ENCODE measurements at regions not wholly inside any gene's neighbourhood (a gene's known extent, or its start where the extent isn't known, plus 50 kb on each side); places are given as distances from the start of the nearest gene placed in this dataset.
"Not testable (repeated sequence)": the region's sequence is repeated elsewhere in the genome, so short reads cannot be mapped to it uniquely, and the experiment has no call there.

GRCh38 chr6:80930376-80930775 lies 822.1 kb downstream of the TENT5A start:
- Histone ChIP-seq H3K36me3 (ENCODE audit: control insufficient read depth, insufficient read depth, low read length) (no peaks in the 10 kb centered on the region), H3K9ac (ENCODE audit: low read length) (no peak overlapping the region), H3K9me3 (ENCODE audit: control insufficient read depth, low read length) (no peaks in the 10 kb centered on the region), H3K4me1 (ENCODE audit: control insufficient read depth, insufficient read depth, low read length) (no peaks in the 10 kb centered on the region), H3K4me3 (ENCODE audit: low read length) (no peak overlapping the region), H3K27me3 (ENCODE audit: control insufficient read depth, insufficient read depth, low read length) (no peaks in the 10 kb centered on the region)

GRCh38 chr6:80923816-80924215 lies 817.3 kb downstream of the BCKDHB start:
- no peaks in the 10 kb centered on the region for H3K36me3 ChIP-seq (ENCODE audit: control insufficient read depth, insufficient read depth, low read length)
- H3K9ac ChIP-seq (ENCODE audit: low read length), result no peak overlapping the region
- H3K4me3 ChIP-seq (ENCODE audit: low read length), result no peak overlapping the region
- no peaks in the 10 kb centered on the region for H3K9me3 ChIP-seq (ENCODE audit: control insufficient read depth, low read length)
- H3K4me1 ChIP-seq (ENCODE audit: control insufficient read depth, insufficient read depth, low read length), result no peaks in the 10 kb centered on the region
- H3K27me3 ChIP-seq (ENCODE audit: control insufficient read depth, insufficient read depth, low read length), result no peaks in the 10 kb centered on the region

- no peaks in the 10 kb centered on the region for H3K9me3 ChIP-seq (ENCODE audit: control insufficient read depth, low read length)
- no peak overlapping the region for H3K4me3 ChIP-seq (ENCODE audit: low read length)
These were observed 816.5 kb downstream of the BCKDHB start for GRCh38 chr6:80922916-80923455.

GRCh38 chr6:80921861-80922460 lies 815.5 kb downstream of the BCKDHB start:
- Histone ChIP-seq H3K36me3 (ENCODE audit: control insufficient read depth, insufficient read depth, low read length) (no peaks in the 10 kb centered on the region), H3K27me3 (ENCODE audit: control insufficient read depth, insufficient read depth, low read length) (no peaks in the 10 kb centered on the region), H3K4me3 (ENCODE audit: low read length) (no peak overlapping the region), H3K4me1 (ENCODE audit: control insufficient read depth, insufficient read depth, low read length) (no peaks in the 10 kb centered on the region), H3K9ac (ENCODE audit: low read length) (no peak overlapping the region), H3K9me3 (ENCODE audit: control insufficient read depth, low read length) (no peaks in the 10 kb centered on the region)

More at GRCh38 chr6:80922916-80923455, 816.5 kb downstream of the BCKDHB start:
- H3K4me1 ChIP-seq (ENCODE audit: control insufficient read depth, insufficient read depth, low read length), result no peaks in the 10 kb centered on the region
- H3K27me3 ChIP-seq (ENCODE audit: control insufficient read depth, insufficient read depth, low read length), result no peaks in the 10 kb centered on the region
- H3K9ac ChIP-seq (ENCODE audit: low read length), result no peak overlapping the region
- H3K36me3 ChIP-seq (ENCODE audit: control insufficient read depth, insufficient read depth, low read length), result no peaks in the 10 kb centered on the region

GRCh38 chr6:80907831-80908230 lies 801.4 kb downstream of the BCKDHB start:
- Histone ChIP-seq H3K9ac (ENCODE audit: low read length) (no peak overlapping the region), H3K4me3 (ENCODE audit: low read length) (no peak overlapping the region), H3K9me3 (ENCODE audit: control insufficient read depth, low read length) (no peaks in the 10 kb centered on the region), H3K36me3 (ENCODE audit: control insufficient read depth, insufficient read depth, low read length) (no peaks in the 10 kb centered on the region), H3K4me1 (ENCODE audit: control insufficient read depth, insufficient read depth, low read length) (no peaks in the 10 kb centered on the region), H3K27me3 (ENCODE audit: control insufficient read depth, insufficient read depth, low read length) (no peaks in the 10 kb centered on the region)

GRCh38 chr6:80903711-80904110 lies 797.2 kb downstream of the BCKDHB start:
- peaks cover 4% of the 10 kb centered on the region for H3K9me3 ChIP-seq (ENCODE audit: control insufficient read depth, low read length)
- H3K4me3 ChIP-seq (ENCODE audit: low read length), result no peak overlapping the region
- no peaks in the 10 kb centered on the region for H3K36me3 ChIP-seq (ENCODE audit: control insufficient read depth, insufficient read depth, low read length)
- H3K9ac ChIP-seq (ENCODE audit: low read length), result no peak overlapping the region
- no peaks in the 10 kb centered on the region for H3K4me1 ChIP-seq (ENCODE audit: control insufficient read depth, insufficient read depth, low read length)
- H3K27me3 ChIP-seq (ENCODE audit: control insufficient read depth, insufficient read depth, low read length), result no peaks in the 10 kb centered on the region

- Histone ChIP-seq H3K9me3 (ENCODE audit: control insufficient read depth, low read length) (no peaks in the 10 kb centered on the region), H3K27me3 (ENCODE audit: control insufficient read depth, insufficient read depth, low read length) (no peaks in the 10 kb centered on the region), H3K4me1 (ENCODE audit: control insufficient read depth, insufficient read depth, low read length) (no peaks in the 10 kb centered on the region), H3K4me3 (ENCODE audit: low read length) (no peak overlapping the region), H3K36me3 (ENCODE audit: control insufficient read depth, insufficient read depth, low read length) (no peaks in the 10 kb centered on the region), H3K9ac (ENCODE audit: low read length) (no peak overlapping the region)
These were observed 780.0 kb downstream of the BCKDHB start for GRCh38 chr6:80886475-80886874.

GRCh38 chr6:80872951-80873308 lies 766.5 kb downstream of the BCKDHB start:
- Histone ChIP-seq H3K36me3 (ENCODE audit: control insufficient read depth, insufficient read depth, low read length) (no peaks in the 10 kb centered on the region), H3K9ac (ENCODE audit: low read length) (no peak overlapping the region), H3K4me1 (ENCODE audit: control insufficient read depth, insufficient read depth, low read length) (no peaks in the 10 kb centered on the region), H3K9me3 (ENCODE audit: control insufficient read depth, low read length) (no peaks in the 10 kb centered on the region), H3K4me3 (ENCODE audit: low read length) (no peak overlapping the region), H3K27me3 (ENCODE audit: control insufficient read depth, insufficient read depth, low read length) (no peaks in the 10 kb centered on the region)

GRCh38 chr6:80872199-80872950 lies 765.9 kb downstream of the BCKDHB start:
- Histone ChIP-seq H3K36me3 (ENCODE audit: control insufficient read depth, insufficient read depth, low read length) (no peaks in the 10 kb centered on the region), H3K9ac (ENCODE audit: low read length) (no peak overlapping the region), H3K27me3 (ENCODE audit: control insufficient read depth, insufficient read depth, low read length) (no peaks in the 10 kb centered on the region), H3K4me1 (ENCODE audit: control insufficient read depth, insufficient read depth, low read length) (no peaks in the 10 kb centered on the region), H3K9me3 (ENCODE audit: control insufficient read depth, low read length) (no peaks in the 10 kb centered on the region), H3K4me3 (ENCODE audit: low read length) (no peak overlapping the region)

- Histone ChIP-seq H3K4me3 (ENCODE audit: low read length) (no peak overlapping the region), H3K9me3 (ENCODE audit: control insufficient read depth, low read length) (no peaks in the 10 kb centered on the region), H3K36me3 (ENCODE audit: control insufficient read depth, insufficient read depth, low read length) (no peaks in the 10 kb centered on the region), H3K27me3 (ENCODE audit: control insufficient read depth, insufficient read depth, low read length) (no peaks in the 10 kb centered on the region), H3K9ac (ENCODE audit: low read length) (no peak overlapping the region), H3K4me1 (ENCODE audit: control insufficient read depth, insufficient read depth, low read length) (no peaks in the 10 kb centered on the region)
These were observed 756.3 kb downstream of the BCKDHB start for GRCh38 chr6:80862756-80863155.

GRCh38 chr6:80860107-80860506 lies 753.6 kb downstream of the BCKDHB start:
- H3K4me3 ChIP-seq (ENCODE audit: low read length), result no peak overlapping the region

GRCh38 chr6:80847973-80848372 lies 741.5 kb downstream of the BCKDHB start:
- not testable (repeated sequence) for H3K9ac ChIP-seq (ENCODE audit: low read length); H3K27me3 ChIP-seq (ENCODE audit: control insufficient read depth, insufficient read depth, low read length); H3K4me3 ChIP-seq (ENCODE audit: low read length); H3K4me1 ChIP-seq (ENCODE audit: control insufficient read depth, insufficient read depth, low read length); H3K9me3 ChIP-seq (ENCODE audit: control insufficient read depth, low read length); H3K36me3 ChIP-seq (ENCODE audit: control insufficient read depth, insufficient read depth, low read length)

More at GRCh38 chr6:80860107-80860506, 753.6 kb downstream of the BCKDHB start:
- Histone ChIP-seq H3K27me3 (ENCODE audit: control insufficient read depth, insufficient read depth, low read length) (no peaks in the 10 kb centered on the region), H3K9ac (ENCODE audit: low read length) (no peak overlapping the region), H3K36me3 (ENCODE audit: control insufficient read depth, insufficient read depth, low read length) (no peaks in the 10 kb centered on the region), H3K9me3 (ENCODE audit: control insufficient read depth, low read length) (no peaks in the 10 kb centered on the region), H3K4me1 (ENCODE audit: control insufficient read depth, insufficient read depth, low read length) (no peaks in the 10 kb centered on the region)

Data from mucosa of stomach (tissue), 1 donor.